AG04450 (cell line): ENCODE measurements at regions not wholly inside any gene's neighbourhood (a gene's known extent, or its start where the extent isn't known, plus 50 kb on each side); places are given as distances from the start of the nearest gene placed in this dataset.

Experiments
- CTCF ChIA-PET: fragments of 300-600, 350-600 bp; formaldehyde crosslinking; extraction: SDS; loops from one replicate; lab custom pipeline; 2022; ENCODE audit warnings: antibody characterized with exemption, inconsistent platforms; lab: Charles Lee
- POLR2A ChIA-PET: fragments of 350-600 bp; formaldehyde crosslinking; extraction: SDS; loops from one replicate; lab custom pipeline; 2021; ENCODE audit warnings: antibody characterized with exemption, inconsistent platforms; lab: Yijun Ruan, JAX
- DNase-seq: peaks from one replicate; pipeline ENCODE4 v3.0.0-alpha.2; 2011; ENCODE audit warnings: low read depth, low spot score
- H3K27ac ChIP-seq: one replicate; pipeline ENCODE4 v1.5.1; 2012; ENCODE audit warnings: low read depth, low read length, control low read depth
- H3K27me3 ChIP-seq: one replicate; pipeline ENCODE4 v1.6.0; 2012; ENCODE audit warnings: low read length; ENCODE audit not compliant: control insufficient read depth, insufficient read depth
- H3K4me3 ChIP-seq: 2 replicates; pipeline ENCODE4 v1.5.1; 2011; ENCODE audit warnings: mild to moderate bottlenecking, low read depth, low read length, control low read depth
- H3K9me3 ChIP-seq: 2 replicates; pipeline ENCODE4 v1.5.1; 2012; ENCODE audit warnings: low read length; ENCODE audit not compliant: control insufficient read depth, insufficient read depth
- CTCF ChIP-seq: IDR thresholded peaks from 2 replicates; pipeline ENCODE4 v1.5.1; 2011; ENCODE audit warnings: low read depth, low read length, control low read depth, inconsistent platforms

- TF ChIP-seq CTCF: no peak
- no peak for DNase-seq
- CTCF ChIA-PET: interaction anchor here (2.2 to 2.4 kb wide), 2 partner anchors 67 to 124 kb away, joined by 8 to 9 read pairs; no protein-coding TSS in a partner anchor
Measured at GRCh38 chr3:14328422-14328821, 74.0 kb upstream of the SLC6A6 start.

GRCh38 chr3:14329116-14329830, 73.1 kb upstream of the SLC6A6 start:
- TF ChIP-seq CTCF: no peak
- Histone ChIP-seq H3K27ac (no peak overlapping the region), H3K27me3 (peaks cover 6% of the 10 kb centered on the region), H3K4me3 (no peak overlapping the region), H3K9me3 (no peaks in the 10 kb centered on the region)
- ChIA-PET POLR2A (interaction anchor here (1.1 kb wide), 1 partner anchor 40 kb away, joined by 6 read pairs; no protein-coding TSS in a partner anchor), CTCF (interaction anchor here (2.2 to 2.4 kb wide), 2 partner anchors 68 to 125 kb away, joined by 8 to 9 read pairs; no protein-coding TSS in a partner anchor)
- no peak for DNase-seq

More at GRCh38 chr3:14328422-14328821, 74.0 kb upstream of the SLC6A6 start:
- H3K27me3 ChIP-seq: peaks cover 6% of the 10 kb centered on the region
- H3K4me3 ChIP-seq: no peak overlapping the region
- no peak overlapping the region for H3K27ac ChIP-seq
- POLR2A ChIA-PET: no interaction called here
- H3K9me3 ChIP-seq: no peaks in the 10 kb centered on the region

GRCh38 chr3:14329842-14330241, 72.6 kb upstream of the SLC6A6 start:
- DNase-seq: no peak
- no peaks in the 10 kb centered on the region for H3K9me3 ChIP-seq
- TF ChIP-seq CTCF: no peak
- H3K27ac ChIP-seq: no peak overlapping the region
- H3K4me3 ChIP-seq: no peak overlapping the region
- ChIA-PET CTCF (interaction anchor here (2.2 to 2.4 kb wide), 2 partner anchors 69 to 126 kb away, joined by 8 to 9 read pairs; no protein-coding TSS in a partner anchor), POLR2A (interaction anchor here (1.1 kb wide), 1 partner anchor 40 kb away, joined by 6 read pairs; no protein-coding TSS in a partner anchor)
- peaks cover 6% of the 10 kb centered on the region for H3K27me3 ChIP-seq

- ChIA-PET CTCF (interaction anchor here (1.2 kb wide), 1 partner anchor 28 kb away, joined by 3 read pairs; no protein-coding TSS in a partner anchor), POLR2A (no interaction called here)
- DNase-seq: no peak
- no peak overlapping the region for H3K27ac ChIP-seq
- H3K4me3 ChIP-seq: no peak overlapping the region
- peaks cover 6% of the 10 kb centered on the region for H3K27me3 ChIP-seq
- TF ChIP-seq CTCF: no peak
- no peaks in the 10 kb centered on the region for H3K9me3 ChIP-seq
Measured at GRCh38 chr3:14330508-14330907, 71.9 kb upstream of the SLC6A6 start.

- Histone ChIP-seq H3K27ac (no peak overlapping the region), H3K9me3 (no peaks in the 10 kb centered on the region), H3K27me3 (peaks cover 6% of the 10 kb centered on the region), H3K4me3 (no peak overlapping the region)
- no peak for TF ChIP-seq CTCF
- ChIA-PET POLR2A (no interaction called here), CTCF (interaction anchor here (1.2 to 1.4 kb wide), 2 partner anchors 27 to 128 kb away, joined by 3 to 4 read pairs; no protein-coding TSS in a partner anchor)
- DNase-seq: no peak
Measured at GRCh38 chr3:14331251-14331650, 71.2 kb upstream of the SLC6A6 start.
